Smooth muscle cell (in vitro differentiated cells): ENCODE measurements at regions not wholly inside any gene's neighbourhood (a gene's known extent, or its start where the extent isn't known, plus 50 kb on each side); places are given as distances from the start of the nearest gene placed in this dataset.

Experiments
- DNase-seq: peaks from one replicate; lab custom pipeline; 2025; ENCODE audit not compliant: unreplicated experiment; lab: John Stamatoyannopoulos, UW
- H2AFZ ChIP-seq: fragments of 200-600 bp; sonication (generic); 2 replicates; pipeline ENCODE4 v1.6.0; 2016; ENCODE audit warnings: antibody characterized with exemption, low read depth, mild to moderate bottlenecking
- H3F3A ChIP-seq: fragments of 200-600 bp; sonication (generic); 2 replicates; pipeline ENCODE4 v1.6.0; 2017; ENCODE audit warnings: antibody characterized with exemption, low read depth
- H3K27ac ChIP-seq: fragments of 200-600 bp; sonication (generic); 2 replicates; pipeline ENCODE4 v1.5.1; 2016; ENCODE audit warnings: low read depth, mild to moderate bottlenecking
- H3K27me3 ChIP-seq: fragments of 200-600 bp; sonication (generic); 2 replicates; pipeline ENCODE4 v1.6.1; 2016; ENCODE audit warnings: low read depth, mild to moderate bottlenecking
- H3K36me3 ChIP-seq: fragments of 200-600 bp; sonication (generic); 2 replicates; pipeline ENCODE4 v1.5.1; 2016; ENCODE audit warnings: low read depth
- H3K4me1 ChIP-seq: fragments of 200-600 bp; sonication (generic); 2 replicates; pipeline ENCODE4 v1.5.1; 2016; ENCODE audit warnings: low read depth
- H3K4me2 ChIP-seq: fragments of 200-600 bp; sonication (generic); 2 replicates; pipeline ENCODE4 v1.6.0; 2016; ENCODE audit warnings: mild to moderate bottlenecking
- H3K4me3 ChIP-seq: fragments of 200-600 bp; sonication (generic); 2 replicates; pipeline ENCODE4 v1.5.1; 2016; ENCODE audit warnings: mild to moderate bottlenecking
- H3K79me2 ChIP-seq: fragments of 200-600 bp; sonication (generic); 2 replicates; pipeline ENCODE4 v1.6.0; 2016; ENCODE audit warnings: low read depth, mild to moderate bottlenecking
- H3K9ac ChIP-seq: fragments of 200-600 bp; sonication (generic); 2 replicates; pipeline ENCODE4 v1.6.0; 2016; ENCODE audit warnings: low read depth
- H3K9me3 ChIP-seq: fragments of 200-600 bp; sonication (generic); replicated peaks from 2 replicates; pipeline ENCODE4 v1.5.1; 2016; ENCODE audit warnings: low read depth
- H4K20me1 ChIP-seq: fragments of 200-600 bp; sonication (generic); 2 replicates; pipeline ENCODE4 v1.6.0; 2016; ENCODE audit warnings: low read depth
- WGBS: methylation state at CpG from one replicate; pipeline ENCODE4 v1.1.7; 2016; ENCODE audit warnings: low lambda C conversion rate; 5-methylcytosine and 5-hydroxymethylcytosine counted together
- TF ChIP-seq, protein P1 (sequence below): fragments of 200-600 bp; sonication (generic); IDR thresholded peaks from 2 replicates; pipeline ENCODE4 v1.5.1; 2017; ENCODE audit warnings: borderline replicate concordance, mild to moderate bottlenecking, antibody characterized with exemption; ENCODE audit not compliant: insufficient read depth, poor library complexity, severe bottlenecking

DNA sequence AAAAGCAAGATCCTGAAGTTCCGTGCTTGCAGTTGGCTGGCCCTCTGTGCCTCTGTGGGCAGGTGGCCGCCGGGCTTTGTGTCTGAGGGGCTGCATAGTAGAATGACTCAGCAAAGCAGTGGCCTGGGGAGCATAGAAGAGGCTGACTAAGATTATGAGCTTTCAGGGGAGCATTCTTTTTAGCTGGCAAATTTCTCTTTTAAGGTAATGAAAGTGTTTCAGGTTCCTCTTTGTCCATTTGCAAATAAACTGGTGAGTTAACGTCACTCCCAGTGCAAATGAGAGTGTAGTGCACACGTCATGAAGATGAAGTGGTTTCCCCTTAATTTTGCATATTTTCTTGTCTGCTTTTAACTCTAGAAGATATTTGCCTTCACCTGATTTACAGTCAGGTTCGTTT is 98.6 kb downstream of the BCL2L11 start:
- 49% methylated on average over 6 of the region's 6 CpGs for WGBS
- Histone ChIP-seq H4K20me1 (no peaks in the 10 kb centered on the region), H3K4me2 (peak overlapping the region; percentile 55), H2AFZ (no peak overlapping the region), H3F3A (no peaks in the 10 kb centered on the region), H3K9me3 (peaks cover 4% of the 10 kb centered on the region), H3K79me2 (no peaks in the 10 kb centered on the region), H3K4me1 (peaks cover 11% of the 10 kb centered on the region), H3K36me3 (peaks cover 8% of the 10 kb centered on the region), H3K27me3 (no peaks in the 10 kb centered on the region), H3K9ac (no peak overlapping the region), H3K4me3 (no peak overlapping the region), H3K27ac (peak overlapping the region; percentile 51)
- TF ChIP-seq, protein P1, sequence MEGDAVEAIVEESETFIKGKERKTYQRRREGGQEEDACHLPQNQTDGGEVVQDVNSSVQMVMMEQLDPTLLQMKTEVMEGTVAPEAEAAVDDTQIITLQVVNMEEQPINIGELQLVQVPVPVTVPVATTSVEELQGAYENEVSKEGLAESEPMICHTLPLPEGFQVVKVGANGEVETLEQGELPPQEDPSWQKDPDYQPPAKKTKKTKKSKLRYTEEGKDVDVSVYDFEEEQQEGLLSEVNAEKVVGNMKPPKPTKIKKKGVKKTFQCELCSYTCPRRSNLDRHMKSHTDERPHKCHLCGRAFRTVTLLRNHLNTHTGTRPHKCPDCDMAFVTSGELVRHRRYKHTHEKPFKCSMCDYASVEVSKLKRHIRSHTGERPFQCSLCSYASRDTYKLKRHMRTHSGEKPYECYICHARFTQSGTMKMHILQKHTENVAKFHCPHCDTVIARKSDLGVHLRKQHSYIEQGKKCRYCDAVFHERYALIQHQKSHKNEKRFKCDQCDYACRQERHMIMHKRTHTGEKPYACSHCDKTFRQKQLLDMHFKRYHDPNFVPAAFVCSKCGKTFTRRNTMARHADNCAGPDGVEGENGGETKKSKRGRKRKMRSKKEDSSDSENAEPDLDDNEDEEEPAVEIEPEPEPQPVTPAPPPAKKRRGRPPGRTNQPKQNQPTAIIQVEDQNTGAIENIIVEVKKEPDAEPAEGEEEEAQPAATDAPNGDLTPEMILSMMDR = no peak
- DNase-seq = no peak

DNA sequence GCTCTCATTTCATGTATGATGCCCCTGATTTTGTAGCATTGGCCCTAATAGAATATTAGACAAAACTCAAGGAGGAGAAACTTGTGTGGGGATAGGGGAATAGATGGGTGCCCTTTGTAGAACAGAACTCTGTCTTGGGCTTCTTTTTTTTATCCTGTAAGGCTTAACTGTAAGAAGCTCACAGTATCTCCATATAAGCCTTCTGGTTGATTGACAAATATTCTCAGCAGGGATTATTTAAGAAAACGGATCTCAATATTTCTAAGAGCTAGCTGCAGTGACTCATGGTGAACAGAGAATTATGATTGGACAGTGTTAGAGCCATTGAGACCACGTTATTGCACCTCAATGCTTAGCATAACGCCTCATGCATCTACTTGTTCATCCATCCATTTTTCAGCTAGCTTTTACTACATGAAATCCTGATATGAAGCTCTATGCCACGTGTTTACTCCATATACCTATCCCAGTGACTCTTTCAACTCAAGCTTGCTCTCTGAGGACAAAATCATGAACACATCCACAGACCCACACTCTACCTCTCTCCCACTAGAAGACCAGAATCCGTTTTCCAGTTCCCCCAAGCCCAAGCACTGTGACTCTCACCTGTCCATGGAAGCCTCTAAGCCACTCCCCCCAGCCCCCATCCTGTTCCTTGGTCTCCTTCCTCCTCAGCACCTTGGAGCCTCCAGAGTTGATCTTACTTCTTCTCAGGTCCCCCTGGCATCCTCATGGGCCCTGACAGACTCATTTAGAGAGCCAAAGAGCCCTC is 99.2 kb downstream of the BCL2L11 start:
- no peaks in the 10 kb centered on the region for H3K9me3 ChIP-seq
- H3K4me2 ChIP-seq = peak overlapping the region; percentile 55
- no peaks in the 10 kb centered on the region for H4K20me1 ChIP-seq
- H3K27me3 ChIP-seq = no peaks in the 10 kb centered on the region
- H3K9ac ChIP-seq = no peak overlapping the region
- peaks cover 2% of the 10 kb centered on the region for H3K36me3 ChIP-seq
- peak overlapping the region; percentile 51 for H3K27ac ChIP-seq
- H3K4me3 ChIP-seq = no peak overlapping the region
- H3K4me1 ChIP-seq = peaks cover 11% of the 10 kb centered on the region
- TF ChIP-seq, protein P1 = no peak
- no peaks in the 10 kb centered on the region for H3K79me2 ChIP-seq
- H3F3A ChIP-seq = no peaks in the 10 kb centered on the region
- WGBS = 89% methylated on average over 5 of the region's 5 CpGs
- H2AFZ ChIP-seq = no peak overlapping the region
- DNase-seq = no peak

GRCh38 chr2:111220962-111221361 is 100.2 kb downstream of the BCL2L11 start:
- Histone ChIP-seq H4K20me1 (no peaks in the 10 kb centered on the region), H3K4me2 (no peak overlapping the region), H3K79me2 (no peaks in the 10 kb centered on the region), H3K4me1 (peaks cover 11% of the 10 kb centered on the region), H3K36me3 (no peaks in the 10 kb centered on the region), H2AFZ (no peak overlapping the region), H3K27me3 (no peaks in the 10 kb centered on the region), H3K27ac (no peak overlapping the region), H3K4me3 (no peak overlapping the region), H3F3A (no peaks in the 10 kb centered on the region), H3K9ac (no peak overlapping the region), H3K9me3 (no peaks in the 10 kb centered on the region)
- TF ChIP-seq, protein P1 = no peak
- DNase-seq = no peak
- 100% methylated on average over 1 of the region's 1 CpG for WGBS

GRCh38 chr2:111221701-111222100 is 101.0 kb downstream of the BCL2L11 start:
- Histone ChIP-seq H4K20me1 (no peaks in the 10 kb centered on the region), H3K9ac (no peak overlapping the region), H3K79me2 (no peaks in the 10 kb centered on the region), H3F3A (no peaks in the 10 kb centered on the region), H3K4me3 (no peak overlapping the region), H3K4me1 (peaks cover 11% of the 10 kb centered on the region), H3K27ac (no peak overlapping the region), H3K36me3 (no peaks in the 10 kb centered on the region), H3K9me3 (no peaks in the 10 kb centered on the region), H2AFZ (no peak overlapping the region), H3K4me2 (no peak overlapping the region), H3K27me3 (no peaks in the 10 kb centered on the region)
- TF ChIP-seq, protein P1 = no peak
- DNase-seq = no peak
- WGBS = 90% methylated on average over 3 of the region's 3 CpGs
